GDM1 (cell line): ENCODE measurements at regions not wholly inside any gene's neighbourhood (a gene's known extent, or its start where the extent isn't known, plus 50 kb on each side); places are given as distances from the start of the nearest gene placed in this dataset.
"Not testable (repeated sequence)": the region's sequence is repeated elsewhere in the genome, so short reads cannot be mapped to it uniquely, and the experiment has no call there.

Experiments
- DNase-seq: peaks from one replicate; lab custom pipeline; 2025; lab: John Stamatoyannopoulos, UW

DNA sequence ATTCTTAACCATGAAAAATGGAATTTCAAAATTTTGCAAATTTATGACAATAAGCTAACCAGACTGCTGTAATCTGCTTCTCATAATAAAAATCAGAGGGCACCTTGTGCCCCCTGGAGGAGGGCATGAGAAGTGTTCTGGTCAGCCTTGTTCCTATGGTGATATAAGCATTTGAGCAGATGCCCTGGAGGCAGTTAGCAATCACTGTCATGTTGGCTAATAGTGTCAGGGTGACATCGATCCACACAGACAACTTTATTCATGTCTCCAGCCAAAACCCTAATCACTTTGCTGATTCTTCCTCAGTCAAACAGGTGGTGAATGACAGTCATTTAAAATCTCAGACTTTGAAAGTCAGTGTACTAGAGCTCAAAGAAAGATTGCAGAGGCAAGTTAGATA lies 943.0 kb downstream of the GALC start:
- DNase-seq, result no peak

DNA sequence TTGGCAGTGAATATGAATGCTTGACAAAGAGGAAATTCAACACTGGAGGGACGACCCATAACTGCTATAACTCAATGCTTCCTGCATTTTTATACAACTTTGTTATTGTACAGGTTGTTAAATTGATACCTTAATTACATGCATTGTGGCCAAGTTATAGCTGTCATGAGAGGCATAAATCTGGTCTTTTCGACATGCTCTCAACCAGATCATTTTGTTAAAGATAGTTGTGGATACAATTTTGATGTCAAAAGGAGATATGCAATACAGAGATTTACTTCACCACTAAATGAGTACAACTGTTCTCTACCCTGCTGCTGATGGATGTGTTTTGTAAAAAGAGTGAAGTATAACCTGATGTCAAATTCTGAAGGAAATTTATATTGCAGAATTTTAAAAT lies 946.0 kb downstream of the GALC start:
- no peak for DNase-seq

DNA sequence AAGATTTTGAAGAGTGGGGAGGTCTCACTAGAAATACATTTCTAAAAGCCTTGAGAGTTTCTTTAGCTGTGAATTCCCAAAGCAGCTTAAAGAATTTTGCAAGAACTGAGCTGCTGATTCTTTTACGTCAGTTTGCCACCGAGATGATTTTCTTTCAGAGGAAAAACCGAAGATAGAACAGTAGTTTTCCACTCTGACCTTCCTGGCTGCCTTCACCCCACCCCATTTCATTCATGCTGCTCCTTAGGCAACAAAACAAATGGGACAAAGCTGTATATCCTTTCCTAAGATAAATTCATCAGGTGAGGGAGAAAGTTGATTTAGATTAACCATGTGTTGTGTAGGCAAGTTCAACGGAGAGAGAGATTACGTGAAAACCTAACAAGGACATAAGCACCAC lies 947.0 kb downstream of the GALC start:
- DNase-seq, result no peak

DNA sequence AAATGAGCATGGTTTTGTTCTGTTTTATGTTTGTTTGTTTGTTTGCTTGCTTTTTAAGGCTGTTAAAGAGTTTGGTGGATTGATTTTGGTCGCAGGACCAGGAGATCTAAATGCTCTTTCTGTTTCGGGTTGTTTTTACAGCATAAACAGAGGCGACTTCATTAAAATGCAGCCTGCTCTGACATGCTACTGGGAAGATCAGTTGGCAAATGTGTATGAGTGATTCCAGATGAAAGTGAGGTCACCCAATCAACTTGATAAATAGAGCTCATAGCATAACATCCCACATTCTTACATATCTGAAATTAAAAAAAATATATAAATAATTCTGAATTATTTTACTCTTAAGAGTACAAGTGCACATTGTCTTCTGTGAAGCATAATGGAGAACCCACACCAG lies 947.7 kb downstream of the GALC start:
- no peak for DNase-seq

DNA sequence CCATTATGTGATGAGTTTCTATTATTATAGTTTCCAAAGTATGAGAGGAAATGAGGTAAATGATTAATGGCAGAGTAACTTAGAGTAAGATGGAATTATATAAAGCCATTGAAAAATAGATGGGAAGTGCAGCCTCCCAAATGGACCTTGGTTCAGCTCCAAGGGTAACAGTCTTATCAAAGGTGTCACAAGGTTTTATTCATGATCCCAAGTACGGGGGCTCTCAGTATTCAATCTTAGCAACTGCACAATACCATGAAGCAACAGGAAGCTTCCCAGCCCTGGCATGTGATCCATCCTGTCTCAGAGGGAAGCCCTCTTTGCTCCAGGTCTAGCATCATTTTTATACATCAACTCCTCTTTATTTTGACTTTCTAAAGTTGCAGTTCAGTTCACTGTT lies 948.2 kb downstream of the GALC start:
- no peak for DNase-seq

DNA sequence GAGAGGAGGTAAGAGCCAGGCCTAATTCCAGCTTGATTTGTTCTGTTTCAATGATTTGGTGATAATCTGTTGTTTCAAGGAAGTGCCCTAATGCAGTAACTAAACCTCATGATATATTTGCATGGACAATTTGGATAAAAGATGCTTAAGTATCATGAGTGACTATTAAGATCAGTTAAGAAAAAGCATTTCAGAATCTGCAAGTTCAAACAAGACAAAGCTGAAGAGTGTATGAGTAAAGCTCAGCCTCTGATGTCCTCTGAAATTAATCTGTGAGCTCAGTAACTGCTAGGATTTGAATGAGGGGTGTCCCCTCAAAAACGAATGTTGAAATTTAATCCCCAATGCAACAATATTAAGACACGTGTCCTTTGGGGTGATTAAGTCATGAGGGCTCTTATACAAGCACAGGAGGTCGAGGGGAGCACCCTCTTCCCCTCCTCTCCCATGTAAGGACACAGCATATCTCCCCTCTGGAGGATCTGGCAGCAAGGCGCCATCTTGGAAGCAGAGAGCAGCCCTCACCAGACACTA lies 949.2 kb downstream of the GALC start:
- no peak for DNase-seq

DNA sequence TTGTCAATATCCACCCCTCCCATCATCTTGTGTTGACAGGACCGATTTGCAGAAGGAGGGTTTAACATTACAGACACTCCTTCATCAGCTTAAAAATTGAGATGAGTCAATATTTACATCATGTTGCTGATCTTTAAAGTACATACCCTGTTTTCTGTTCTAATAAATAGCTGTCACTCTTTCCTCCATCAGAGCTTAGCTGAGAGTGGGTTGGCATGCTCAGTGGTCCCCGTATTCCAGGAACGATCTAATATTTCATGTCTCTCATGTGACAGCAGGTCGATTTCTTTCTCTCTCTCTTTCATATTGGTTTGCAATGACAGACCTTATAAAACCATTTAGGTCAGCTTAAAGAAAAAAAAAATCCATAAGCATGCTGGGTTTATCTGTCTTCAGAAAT lies 950.6 kb downstream of the GALC start:
- DNase-seq, result no peak

DNA sequence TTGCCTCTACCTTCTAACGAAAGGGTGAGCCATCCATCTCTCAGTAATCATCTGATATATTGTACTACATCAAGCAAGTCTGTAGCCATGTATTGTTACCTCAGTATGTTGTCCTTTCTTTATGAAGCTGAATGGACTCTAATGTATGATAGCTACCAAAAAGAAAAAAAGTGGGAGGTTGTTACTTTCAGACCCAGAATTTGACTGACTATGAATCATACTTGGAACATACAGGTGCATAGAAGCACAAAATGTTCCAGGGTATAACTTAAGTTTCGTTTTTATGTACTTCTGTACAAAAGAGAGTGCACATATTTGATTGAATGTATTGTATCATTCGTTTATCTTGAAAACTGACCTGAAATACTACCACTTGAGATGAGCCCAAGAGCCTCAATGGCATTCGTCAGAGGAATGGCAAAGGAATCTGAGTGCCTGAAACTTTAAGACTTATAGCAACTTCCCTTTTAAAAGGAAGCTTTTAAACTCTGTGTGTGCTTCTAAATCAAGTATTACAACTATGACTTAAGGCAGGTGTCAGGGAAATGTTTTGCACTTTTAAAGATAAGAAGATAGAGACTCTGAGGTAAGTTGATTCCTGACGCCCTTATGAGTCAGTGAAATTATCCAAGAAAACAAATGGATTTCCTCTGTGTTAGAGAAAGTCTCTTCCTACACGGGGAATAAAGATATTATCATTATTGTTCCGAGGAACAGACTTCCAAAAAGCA lies 951.5 kb downstream of the GALC start:
- no peak for DNase-seq

DNA sequence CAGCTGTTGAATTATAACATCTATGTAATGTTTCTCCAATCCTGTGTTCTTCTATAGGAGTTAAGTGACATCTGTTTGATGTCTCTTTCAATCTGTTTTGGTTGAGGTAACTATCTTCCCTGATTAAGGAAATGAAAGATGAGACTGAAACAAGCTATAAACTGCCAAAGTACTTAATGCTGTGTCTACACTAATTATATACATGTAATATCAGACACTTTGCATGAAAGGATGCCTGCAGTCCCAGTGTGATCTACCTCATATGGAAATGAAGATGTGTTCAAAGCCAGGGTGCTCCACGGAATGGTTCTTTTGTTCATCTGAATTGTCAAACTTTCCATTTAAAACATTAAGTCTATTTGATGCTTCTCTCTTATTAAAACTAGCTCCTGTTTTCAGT lies 958.3 kb downstream of the GALC start:
- no peak for DNase-seq

DNA sequence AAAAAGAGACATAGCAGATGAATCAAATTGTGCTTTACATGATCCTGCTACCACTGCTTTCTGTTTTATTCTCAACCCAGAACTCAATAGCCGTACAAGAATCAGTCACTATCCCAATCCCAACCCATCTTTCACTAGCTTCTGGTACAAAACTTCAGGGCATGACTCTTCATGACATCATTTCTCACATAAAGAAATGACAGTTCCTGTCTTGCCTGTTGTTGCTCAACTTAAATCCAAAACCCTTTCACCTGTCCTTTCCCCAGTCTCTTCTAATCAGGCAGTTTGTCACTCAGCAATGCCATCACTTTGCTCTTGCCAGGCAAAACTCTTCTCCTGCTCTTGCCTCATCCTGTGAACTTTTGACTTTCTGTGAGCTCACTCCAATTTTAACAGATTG lies 962.8 kb downstream of the GALC start:
- DNase-seq, result no peak

DNA sequence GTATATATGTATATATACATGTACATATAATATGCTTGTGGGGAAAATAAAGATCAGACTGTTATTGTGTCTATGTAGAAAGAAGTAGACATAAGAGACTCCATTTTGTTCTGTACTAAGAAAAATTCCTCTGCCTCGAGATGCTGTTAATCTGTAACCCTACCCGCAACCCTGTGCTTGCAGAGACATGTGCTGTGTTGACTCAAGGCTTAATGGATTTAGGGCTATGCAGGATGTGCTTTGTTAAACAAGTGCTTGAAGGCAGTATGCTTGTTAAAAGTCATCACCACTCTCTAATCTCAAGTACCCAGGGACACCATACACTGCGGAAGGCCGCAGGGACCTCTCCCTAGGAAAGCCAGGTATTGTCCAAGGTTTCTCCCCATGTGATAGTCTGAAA lies 972.9 kb downstream of the GALC start:
- DNase-seq, result not testable (repeated sequence)

DNA sequence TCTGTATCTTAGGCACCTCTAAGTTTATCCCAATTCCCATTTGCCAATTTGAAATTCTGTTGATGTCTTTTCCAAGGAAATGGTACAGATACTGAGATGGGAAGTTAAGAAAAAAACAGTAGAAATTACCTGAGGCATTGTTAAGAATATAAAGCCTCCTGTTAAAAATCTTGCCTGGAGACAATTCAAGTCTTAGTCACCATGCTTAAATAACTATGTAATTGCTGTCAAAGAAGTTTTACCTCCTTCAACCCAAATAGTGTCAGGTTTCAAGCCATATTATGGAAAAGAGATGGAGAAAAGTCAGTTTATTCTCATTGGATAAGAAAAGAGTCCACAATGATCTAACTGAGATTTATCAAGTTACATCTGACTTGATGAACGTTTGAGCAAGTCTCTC lies 974.7 kb downstream of the GALC start:
- no peak for DNase-seq

DNA sequence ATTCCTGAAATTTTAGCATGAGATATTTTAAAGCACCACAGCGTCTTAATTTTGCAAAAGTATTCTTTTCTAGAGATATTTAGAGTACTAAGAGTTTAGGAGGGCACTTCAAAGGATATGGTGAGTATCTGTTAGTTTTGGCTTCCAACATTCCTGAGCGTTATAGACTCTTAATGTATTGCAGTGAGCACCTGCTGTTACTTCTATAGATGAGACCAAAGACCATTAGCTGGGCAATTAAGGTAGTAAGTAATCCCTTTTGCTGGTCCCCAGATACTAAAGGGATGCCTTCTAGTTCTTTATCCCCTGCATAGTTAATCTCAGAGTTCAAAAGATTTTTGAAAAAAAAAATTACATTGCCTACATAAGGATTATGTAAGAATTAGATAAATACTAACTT lies 975.6 kb downstream of the GALC start:
- no peak for DNase-seq

DNA sequence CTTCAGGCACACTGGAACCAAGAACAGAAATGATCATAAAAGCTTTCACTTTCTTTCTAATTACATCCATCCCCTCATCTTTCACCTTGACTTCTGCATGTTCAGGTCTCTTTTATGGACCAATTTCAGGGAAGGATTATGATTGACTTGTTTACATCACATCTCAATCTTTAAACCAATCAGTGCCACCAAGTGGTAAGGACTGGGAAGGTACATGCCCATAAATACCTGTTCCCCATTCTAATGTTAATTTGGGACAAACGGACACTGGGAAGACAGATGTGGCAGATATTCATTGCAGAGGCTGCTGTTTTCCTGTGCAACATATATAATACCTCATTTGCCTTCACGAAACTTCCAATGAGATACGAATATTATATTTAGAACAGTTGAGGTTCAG lies 978.1 kb downstream of the GALC start:
- DNase-seq, result no peak

DNA sequence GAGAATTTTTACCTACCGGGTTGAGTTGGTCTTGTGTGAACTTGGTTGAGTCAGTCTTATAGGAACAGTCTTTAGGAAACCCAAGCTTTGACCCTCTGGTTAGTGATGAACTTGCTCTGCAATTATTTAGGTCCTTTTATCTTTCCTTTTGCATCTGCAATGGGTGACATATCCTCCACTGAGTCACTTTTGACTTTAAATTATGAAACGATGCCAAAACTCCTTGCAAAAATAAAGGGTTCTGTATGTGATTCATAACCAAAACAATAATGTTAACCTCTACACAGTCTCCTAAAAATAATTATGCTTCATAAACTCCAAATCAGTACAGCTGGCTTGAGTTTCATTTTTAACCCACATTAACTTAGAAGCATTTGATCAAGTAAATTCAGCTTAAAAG lies 979.4 kb downstream of the GALC start:
- no peak for DNase-seq

DNA sequence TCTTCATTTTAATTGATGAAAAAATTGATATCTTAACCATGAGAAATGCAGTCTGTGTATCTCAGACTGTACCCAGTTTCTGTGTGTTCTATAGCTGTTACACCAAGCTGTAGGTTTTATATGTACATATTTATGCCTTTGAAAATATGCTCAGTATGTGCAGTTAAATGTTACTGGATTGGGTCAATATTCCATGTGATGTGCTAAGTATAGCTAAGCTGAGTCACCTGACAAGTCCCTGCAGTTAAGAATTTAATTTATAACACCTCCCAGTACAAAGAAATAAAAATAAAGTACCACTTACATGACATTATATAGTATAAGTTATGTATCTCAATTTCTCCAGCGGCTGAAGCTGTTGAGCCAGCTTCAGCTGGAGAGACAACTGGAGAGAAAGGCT lies 984.0 kb downstream of the GALC start:
- DNase-seq, result no peak

DNA sequence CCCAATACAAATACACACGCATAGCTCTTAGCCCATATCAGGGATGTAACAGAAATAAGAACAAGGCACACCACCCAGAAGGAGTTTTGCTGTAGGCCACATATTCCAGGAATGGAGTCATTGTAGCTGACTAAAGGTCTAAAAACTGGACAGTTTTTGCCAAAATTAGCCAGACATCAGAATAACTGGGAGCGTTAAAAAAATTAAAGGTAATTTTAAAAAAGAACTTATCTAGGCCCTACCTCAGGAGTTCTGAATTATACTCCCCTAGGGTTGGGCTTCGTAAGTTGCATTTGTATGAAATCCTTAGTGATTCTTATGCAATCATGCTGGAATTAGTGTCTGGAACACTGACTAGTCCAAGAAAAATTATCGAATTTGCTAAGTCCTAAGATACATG lies 987.7 kb downstream of the GALC start:
- no peak for DNase-seq

DNA sequence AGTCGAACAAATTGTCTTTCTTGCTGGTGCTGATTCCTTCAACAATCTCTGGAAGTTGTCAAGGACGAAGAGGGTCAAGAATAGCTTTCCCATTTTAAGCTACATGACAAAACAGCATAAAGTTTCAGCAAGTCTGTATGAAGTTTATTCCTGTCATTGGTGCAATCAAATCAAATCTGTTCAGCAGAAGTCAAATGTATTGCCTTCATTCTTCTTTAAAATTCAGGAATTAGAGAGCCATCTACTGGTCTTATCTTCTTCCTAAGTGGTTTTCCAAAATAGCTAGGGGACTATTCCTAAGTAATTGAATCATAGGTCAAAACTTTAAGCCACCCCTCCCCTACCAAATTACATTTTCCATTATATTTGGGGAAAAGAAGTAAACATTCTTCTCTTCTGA lies 990.2 kb downstream of the GALC start:
- DNase-seq, result no peak

DNA sequence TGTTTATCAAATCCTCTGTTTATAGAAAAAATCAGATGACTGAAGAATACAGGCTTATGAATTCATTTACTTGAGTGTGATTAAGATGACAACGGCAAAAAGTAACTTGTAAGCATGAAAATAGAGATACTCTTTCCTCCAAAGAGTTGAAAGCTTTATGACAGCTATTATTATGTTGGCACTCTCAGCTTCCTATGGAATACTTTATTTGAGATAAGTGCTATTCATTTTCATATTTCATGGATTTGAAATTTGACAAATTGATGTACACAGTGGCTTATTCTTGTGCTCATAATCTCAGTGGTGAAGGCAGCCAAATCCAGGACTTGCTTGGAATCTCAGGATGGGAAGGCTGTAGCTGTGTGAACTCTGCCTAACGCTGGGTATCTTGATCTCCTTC lies 991.6 kb downstream of the GALC start:
- no peak for DNase-seq

DNA sequence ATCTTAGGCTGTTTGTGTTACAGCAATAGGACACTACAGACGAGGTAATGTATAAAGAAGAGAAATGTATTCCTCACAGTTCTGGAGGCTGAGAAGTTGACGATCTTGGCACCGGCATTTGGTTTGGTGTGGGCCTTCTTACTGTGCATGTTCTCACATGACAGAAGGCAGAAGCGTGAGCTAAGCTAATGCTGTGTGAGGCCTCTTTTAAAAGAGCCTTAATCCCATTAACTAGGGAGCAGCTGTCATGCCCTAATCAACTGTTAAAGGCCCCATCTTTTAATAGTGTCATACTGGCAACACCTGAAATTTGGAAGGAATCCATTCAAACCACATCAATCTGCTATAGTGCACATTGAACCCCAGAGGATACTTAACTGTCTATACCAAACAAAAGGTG lies 992.9 kb downstream of the GALC start:
- DNase-seq, result no peak

DNA sequence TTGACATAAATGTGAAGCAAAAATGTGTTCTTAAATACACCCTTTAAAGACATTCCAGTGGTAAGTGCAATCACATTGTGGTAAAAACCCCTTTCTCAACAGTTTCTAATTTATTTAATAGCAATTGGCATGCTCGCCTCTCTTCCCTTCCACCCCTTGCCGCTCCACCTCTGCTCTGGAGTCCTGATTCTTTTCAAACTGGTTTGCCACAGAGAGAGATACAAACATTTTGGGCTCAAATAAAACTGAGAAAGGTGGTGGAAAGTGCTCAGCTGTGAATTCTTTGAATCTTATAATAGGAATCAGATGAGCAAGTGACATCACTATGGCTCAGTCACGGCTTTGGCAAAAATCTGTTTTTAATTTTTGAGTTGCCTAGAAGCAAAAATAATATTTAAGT lies 993.9 kb downstream of the GALC start:
- DNase-seq, result no peak

DNA sequence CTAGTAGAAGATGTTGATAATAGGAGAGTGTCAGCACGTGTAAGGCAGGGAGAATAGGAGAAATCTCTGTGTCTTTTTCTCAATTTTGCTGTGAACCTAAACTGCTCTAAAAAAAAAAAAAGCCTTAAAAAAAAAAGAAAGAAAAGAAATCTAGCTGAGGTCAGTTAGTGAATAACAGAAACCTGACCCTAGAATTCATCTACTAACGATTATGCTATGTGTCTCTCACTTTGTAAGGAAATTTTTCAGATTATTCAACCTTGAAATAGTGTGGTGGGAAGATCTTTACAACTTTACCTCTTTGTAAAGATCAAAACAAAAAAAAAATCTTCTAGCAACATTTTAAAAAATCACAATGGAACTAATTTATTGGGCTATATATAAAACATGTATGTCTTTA lies 995.7 kb downstream of the GALC start:
- no peak for DNase-seq

DNA sequence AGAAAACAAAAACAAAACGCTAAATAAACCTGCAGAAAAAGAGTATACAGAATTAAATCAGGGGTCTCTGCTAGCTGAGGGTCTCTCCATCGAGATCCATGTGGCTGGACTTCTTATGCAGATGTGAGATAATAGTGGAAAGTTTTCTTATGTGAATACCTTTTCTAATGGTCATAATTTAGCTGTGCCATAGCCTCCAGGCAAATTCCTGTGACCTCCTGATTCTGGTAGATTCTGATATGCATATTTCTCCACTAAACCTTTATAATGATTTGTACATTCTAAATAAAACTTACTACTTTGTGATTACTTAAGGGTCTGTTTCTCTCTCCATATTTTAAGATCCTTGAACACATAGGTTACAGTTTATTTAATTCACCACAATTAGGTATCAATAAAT lies 1002.6 kb downstream of the GALC start:
- DNase-seq, result no peak

DNA sequence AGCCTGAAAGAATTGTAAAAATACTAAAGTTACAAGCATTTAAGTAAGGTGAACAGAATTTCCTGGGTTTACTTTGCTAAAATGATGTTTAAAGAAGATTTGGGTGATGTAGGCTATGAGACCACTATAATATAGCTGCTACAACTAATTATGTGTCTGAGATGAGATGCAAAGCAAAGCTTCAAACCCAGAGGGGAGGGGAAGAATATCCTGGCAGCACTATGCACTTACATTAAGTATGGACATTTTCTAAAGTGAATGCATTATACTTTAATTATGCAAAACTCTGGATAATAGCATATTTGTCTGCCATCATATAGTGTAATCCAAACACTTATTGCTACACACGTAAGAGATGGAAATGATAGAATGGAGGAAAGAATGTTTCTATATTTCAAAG lies 1003.7 kb downstream of the GALC start:
- DNase-seq, result no peak

DNA sequence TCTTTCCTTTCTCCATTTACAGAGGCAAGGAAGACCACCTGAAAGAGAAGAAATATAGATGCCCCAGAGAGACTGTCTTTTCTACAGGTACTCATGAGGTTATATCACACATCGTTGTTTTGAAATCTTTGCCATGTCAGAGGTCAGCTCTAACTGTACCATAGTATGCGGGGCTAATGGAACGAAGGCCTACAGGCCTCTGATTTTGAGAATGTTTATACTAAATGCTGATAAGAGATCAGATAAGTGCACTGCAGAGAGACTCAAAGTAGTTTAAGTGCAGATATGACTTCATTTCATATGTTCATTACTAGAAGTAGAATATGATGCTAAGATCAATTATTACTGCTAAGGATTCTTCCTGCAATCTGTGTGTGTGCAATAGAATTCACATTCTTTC lies 1005.0 kb downstream of the GALC start:
- DNase-seq, result no peak
